Activated naive CD4-positive, alpha-beta T cell treated with anti-CD3 and anti-CD28 coated beads, Interleukin-2, amount 10 ng/mL, durations not matched to agents 7 days and 5 days (primary cell): ENCODE measurements at regions not wholly inside any gene's neighbourhood (a gene's known extent, or its start where the extent isn't known, plus 50 kb on each side); places are given as distances from the start of the nearest gene placed in this dataset.

Experiments used
- CTCF ChIA-PET: fragments of 350-600 bp; sonication (Branson Sonifier 250); formaldehyde crosslinking; loops from one replicate; lab custom pipeline; 2021; ENCODE audit warnings: antibody characterized with exemption; lab: Charles Lee
- DNase-seq: peaks from one replicate; pipeline ENCODE4 v3.0.0-alpha.2; 2020
- H3K27ac Mint-ChIP-seq: one replicate; pipeline ENCODE4 v1.8.0; 2021; ENCODE audit warnings: mild to moderate bottlenecking, moderate library complexity, mixed read lengths
- H3K27me3 Mint-ChIP-seq: one replicate; pipeline ENCODE4 v1.8.0; 2021; ENCODE audit warnings: mild to moderate bottlenecking, mixed read lengths
- H3K36me3 Mint-ChIP-seq: one replicate; pipeline ENCODE4 v1.8.0; 2021; ENCODE audit warnings: mixed read lengths
- H3K4me1 Mint-ChIP-seq: one replicate; pipeline ENCODE4 v1.8.0; 2021; ENCODE audit warnings: mixed read lengths
- H3K4me3 Mint-ChIP-seq: one replicate; pipeline ENCODE4 v1.8.0; 2021; ENCODE audit warnings: mild to moderate bottlenecking, moderate library complexity, mixed read lengths
- H3K9me3 Mint-ChIP-seq: one replicate; pipeline ENCODE4 v1.8.0; 2021; ENCODE audit warnings: mixed read lengths

DNA sequence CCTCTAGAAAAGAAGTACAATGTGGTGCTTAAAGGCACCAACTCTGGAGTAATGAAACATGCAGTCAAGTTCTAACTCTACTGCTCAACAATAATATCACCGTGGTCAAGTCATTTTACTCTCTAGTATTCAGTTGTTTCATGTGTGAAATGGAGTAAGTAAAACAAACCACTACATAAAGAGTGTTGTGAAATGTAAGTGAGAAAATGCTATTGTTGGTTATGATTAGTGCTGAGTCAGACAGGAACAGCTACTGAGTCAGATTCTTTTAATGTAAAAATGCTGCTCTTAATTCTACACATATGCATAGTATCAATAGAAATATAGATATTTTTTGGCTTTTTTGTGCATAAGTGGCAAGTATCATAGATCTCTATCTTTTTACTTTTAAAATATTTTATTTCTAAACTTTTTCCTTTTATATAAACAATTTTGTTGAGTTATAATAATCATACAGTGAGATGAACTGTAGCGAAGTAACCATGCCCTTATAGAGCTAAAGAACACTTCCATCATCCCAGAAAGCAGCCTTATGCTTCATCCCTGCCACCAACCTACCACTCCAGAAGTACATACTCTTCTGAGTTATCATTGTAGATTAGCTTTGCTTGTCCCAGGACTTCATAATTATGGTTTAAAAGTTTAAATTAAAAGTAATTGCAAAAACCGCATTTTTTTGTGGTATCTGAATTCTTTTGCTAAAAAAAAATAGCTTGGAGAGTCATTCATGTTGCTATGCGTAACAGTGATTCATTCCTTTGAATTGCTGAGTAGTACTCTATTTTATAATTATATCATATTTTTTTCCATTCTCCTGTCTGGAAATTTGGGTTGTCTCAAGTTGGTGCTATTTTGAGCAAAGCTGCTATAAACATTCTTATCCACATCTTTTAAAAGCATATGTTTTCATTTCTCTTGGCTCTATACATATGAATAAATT, 548.2 kb upstream of the CLINT1 start:
- peaks cover 8% of the 10 kb centered on the region for H3K9me3 Mint-ChIP-seq
- H3K27ac Mint-ChIP-seq, result no peak overlapping the region
- no peaks in the 10 kb centered on the region for H3K27me3 Mint-ChIP-seq
- H3K36me3 Mint-ChIP-seq, result no peaks in the 10 kb centered on the region
- DNase-seq, result no peak
- H3K4me1 Mint-ChIP-seq, result no peaks in the 10 kb centered on the region
- no peak overlapping the region for H3K4me3 Mint-ChIP-seq
- CTCF ChIA-PET, result interaction anchor here (0.5 kb wide), 1 partner anchor 41 kb away, joined by 3 read pairs; no protein-coding TSS in a partner anchor

- Mint-ChIP-seq H3K9me3 (peaks cover 3% of the 10 kb centered on the region), H3K36me3 (no peaks in the 10 kb centered on the region), H3K27me3 (no peaks in the 10 kb centered on the region), H3K27ac (no peak overlapping the region), H3K4me1 (no peaks in the 10 kb centered on the region), H3K4me3 (no peak overlapping the region)
- CTCF ChIA-PET, result no interaction called here
- DNase-seq, result no peak
Measured at GRCh38 chr5:158398360-158399201, 539.6 kb upstream of the CLINT1 start.

GRCh38 chr5:158397278-158397677, 538.3 kb upstream of the CLINT1 start:
- Mint-ChIP-seq H3K9me3 (no peaks in the 10 kb centered on the region), H3K4me1 (no peaks in the 10 kb centered on the region), H3K36me3 (no peaks in the 10 kb centered on the region), H3K4me3 (no peak overlapping the region), H3K27me3 (no peaks in the 10 kb centered on the region), H3K27ac (no peak overlapping the region)
- CTCF ChIA-PET, result no interaction called here
- no peak for DNase-seq

GRCh38 chr5:158394102-158394501, 535.2 kb upstream of the CLINT1 start:
- H3K36me3 Mint-ChIP-seq, result no peaks in the 10 kb centered on the region
- CTCF ChIA-PET, result no interaction called here
- no peak for DNase-seq
- no peak overlapping the region for H3K4me3 Mint-ChIP-seq
- no peaks in the 10 kb centered on the region for H3K27me3 Mint-ChIP-seq
- H3K9me3 Mint-ChIP-seq, result no peaks in the 10 kb centered on the region
- no peak overlapping the region for H3K27ac Mint-ChIP-seq
- H3K4me1 Mint-ChIP-seq, result no peaks in the 10 kb centered on the region

GRCh38 chr5:158393457-158393856, 534.5 kb upstream of the CLINT1 start:
- Mint-ChIP-seq H3K27me3 (no peaks in the 10 kb centered on the region), H3K27ac (no peak overlapping the region), H3K36me3 (no peaks in the 10 kb centered on the region), H3K4me3 (no peak overlapping the region), H3K4me1 (no peaks in the 10 kb centered on the region), H3K9me3 (no peaks in the 10 kb centered on the region)
- CTCF ChIA-PET, result no interaction called here
- DNase-seq, result no peak

- Mint-ChIP-seq H3K9me3 (no peaks in the 10 kb centered on the region), H3K27ac (no peak overlapping the region), H3K27me3 (no peaks in the 10 kb centered on the region), H3K36me3 (no peaks in the 10 kb centered on the region), H3K4me3 (no peak overlapping the region), H3K4me1 (no peaks in the 10 kb centered on the region)
- DNase-seq, result no peak
- CTCF ChIA-PET, result no interaction called here
Measured at GRCh38 chr5:158392753-158393152, 533.8 kb upstream of the CLINT1 start.

DNA sequence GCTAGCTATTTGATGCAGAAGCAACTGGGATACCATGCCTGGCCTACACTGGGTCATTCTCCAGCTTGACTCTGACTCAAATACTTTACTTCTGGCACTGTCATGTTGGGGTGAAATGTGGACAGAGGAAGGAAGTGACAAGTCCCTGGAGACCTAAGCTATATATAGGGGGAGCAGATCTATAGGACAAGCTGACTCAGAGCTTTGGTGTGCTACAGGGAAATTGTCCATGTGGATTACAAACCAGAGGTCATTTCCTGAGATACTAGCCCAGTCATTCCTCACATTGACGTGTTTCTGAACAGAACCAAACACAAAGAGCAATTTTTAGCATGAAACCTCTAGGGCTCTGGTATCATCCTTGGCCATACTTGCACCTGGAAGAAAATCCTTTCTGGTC, 531.6 kb upstream of the CLINT1 start:
- Mint-ChIP-seq H3K4me1 (no peaks in the 10 kb centered on the region), H3K27ac (no peak overlapping the region), H3K36me3 (no peaks in the 10 kb centered on the region), H3K9me3 (peaks cover 5% of the 10 kb centered on the region), H3K27me3 (no peaks in the 10 kb centered on the region), H3K4me3 (no peak overlapping the region)
- CTCF ChIA-PET, result no interaction called here
- DNase-seq, result no peak

- Mint-ChIP-seq H3K4me3 (no peak overlapping the region), H3K9me3 (peaks cover 12% of the 10 kb centered on the region), H3K27me3 (no peaks in the 10 kb centered on the region), H3K27ac (no peak overlapping the region), H3K36me3 (no peaks in the 10 kb centered on the region), H3K4me1 (no peaks in the 10 kb centered on the region)
- CTCF ChIA-PET, result no interaction called here
- DNase-seq, result no peak
Measured at GRCh38 chr5:158389786-158390185, 530.8 kb upstream of the CLINT1 start.

GRCh38 chr5:158388021-158388420, 529.1 kb upstream of the CLINT1 start:
- CTCF ChIA-PET, result no interaction called here
- H3K4me3 Mint-ChIP-seq, result no peak overlapping the region

DNA sequence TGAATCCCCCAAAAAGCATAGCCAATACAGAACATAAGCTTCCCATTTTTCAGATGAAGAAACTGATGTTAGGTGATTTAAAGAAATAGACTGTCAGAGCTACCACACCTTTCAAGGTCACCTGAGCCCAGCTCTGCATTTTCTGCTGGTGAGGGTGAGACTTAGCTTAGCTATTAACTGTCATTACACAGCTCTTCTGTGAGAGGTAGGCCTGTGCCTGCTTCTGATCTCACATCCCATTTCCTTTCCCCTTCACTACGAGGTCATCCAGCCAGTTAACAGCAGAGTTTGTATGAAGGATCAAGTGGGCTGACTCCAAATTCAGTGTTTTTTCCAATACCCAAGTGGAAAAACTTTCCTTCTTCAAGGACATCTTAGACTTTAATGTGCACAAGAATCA, 528.6 kb upstream of the CLINT1 start:
- Mint-ChIP-seq H3K4me1 (no peaks in the 10 kb centered on the region), H3K27me3 (no peaks in the 10 kb centered on the region), H3K27ac (no peak overlapping the region), H3K36me3 (no peaks in the 10 kb centered on the region), H3K4me3 (no peak overlapping the region), H3K9me3 (peaks cover 15% of the 10 kb centered on the region)
- no peak for DNase-seq
- CTCF ChIA-PET, result no interaction called here

More at GRCh38 chr5:158388021-158388420, 529.1 kb upstream of the CLINT1 start:
- Mint-ChIP-seq H3K36me3 (no peaks in the 10 kb centered on the region), H3K27ac (no peak overlapping the region), H3K9me3 (peaks cover 15% of the 10 kb centered on the region), H3K4me1 (no peaks in the 10 kb centered on the region), H3K27me3 (no peaks in the 10 kb centered on the region)
- no peak for DNase-seq

GRCh38 chr5:158385982-158386381, 527.0 kb upstream of the CLINT1 start:
- Mint-ChIP-seq H3K9me3 (peaks cover 15% of the 10 kb centered on the region), H3K4me3 (no peak overlapping the region), H3K27me3 (no peaks in the 10 kb centered on the region), H3K27ac (no peak overlapping the region), H3K36me3 (no peaks in the 10 kb centered on the region), H3K4me1 (no peaks in the 10 kb centered on the region)
- no peak for DNase-seq
- CTCF ChIA-PET, result no interaction called here

DNA sequence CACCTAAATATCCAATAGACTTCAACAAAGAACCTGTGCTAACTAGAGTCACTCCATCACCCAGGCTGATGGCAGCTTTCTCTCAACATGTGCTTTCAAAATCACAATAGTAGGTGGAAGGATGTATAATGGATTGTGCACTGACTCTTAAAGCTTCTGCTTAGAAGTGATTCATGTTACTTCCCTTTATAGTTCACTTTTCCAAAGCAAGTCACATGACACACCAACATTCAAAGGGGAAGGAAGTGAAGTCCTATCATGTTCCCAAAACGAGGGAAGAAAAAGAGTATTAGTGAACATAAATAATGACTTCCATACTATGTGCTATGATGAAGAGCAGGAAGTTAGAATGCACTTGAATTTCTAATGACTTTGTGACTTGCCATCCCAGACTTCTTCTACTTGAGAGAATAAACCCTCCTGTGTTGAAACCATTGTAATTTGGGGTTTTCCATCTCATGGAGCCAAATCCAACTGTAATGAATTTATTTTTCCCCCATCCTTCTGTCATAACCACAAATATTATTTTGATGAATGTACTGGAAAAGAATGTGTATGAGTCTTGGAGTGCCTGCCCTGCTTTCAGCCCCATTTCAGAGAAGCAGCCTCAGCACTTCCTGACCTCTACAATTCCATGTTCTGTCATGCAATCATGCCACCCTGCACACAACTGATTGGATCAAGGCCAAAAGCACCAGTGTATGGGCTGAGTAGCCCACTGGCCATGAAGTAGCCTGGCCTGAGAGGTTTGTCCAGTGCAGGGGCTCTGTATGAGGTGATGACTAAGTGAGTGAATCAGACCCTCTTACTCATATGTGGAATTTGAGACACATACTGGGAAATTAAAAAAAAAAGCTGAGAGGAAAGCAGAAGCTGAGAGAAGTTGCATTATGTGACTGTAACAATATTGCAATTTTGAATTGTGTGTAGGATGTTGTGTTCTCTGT, 525.9 kb upstream of the CLINT1 start:
- CTCF ChIA-PET, result no interaction called here
- H3K27me3 Mint-ChIP-seq, result no peaks in the 10 kb centered on the region

GRCh38 chr5:158383486-158383885, 524.5 kb upstream of the CLINT1 start:
- Mint-ChIP-seq H3K9me3 (peaks cover 15% of the 10 kb centered on the region), H3K4me3 (no peak overlapping the region)

More for the DNA sequence above, 525.9 kb upstream of the CLINT1 start:
- DNase-seq, result no peak
- Mint-ChIP-seq H3K9me3 (peaks cover 15% of the 10 kb centered on the region), H3K4me3 (no peak overlapping the region), H3K4me1 (no peaks in the 10 kb centered on the region), H3K36me3 (no peaks in the 10 kb centered on the region), H3K27ac (no peak overlapping the region)

DNA sequence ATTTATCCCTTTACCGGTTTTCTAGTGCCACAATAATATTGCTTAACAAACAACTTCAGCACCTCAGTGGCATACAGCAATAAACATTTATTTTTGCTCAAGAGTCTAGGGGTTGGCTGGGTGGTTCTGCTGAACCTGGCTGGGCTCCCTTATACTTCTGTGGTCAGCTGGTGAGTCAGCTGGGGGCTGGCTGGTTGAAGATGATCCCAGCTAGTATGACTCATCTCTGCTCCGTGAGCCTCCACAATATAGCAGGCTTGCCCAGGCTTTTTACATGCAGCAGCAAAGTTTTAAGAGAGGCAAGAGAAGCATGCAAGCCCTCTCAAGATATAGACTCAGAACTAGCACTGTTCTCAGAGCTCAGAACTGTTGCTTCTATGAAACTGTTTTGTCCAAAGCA, 523.5 kb upstream of the CLINT1 start:
- H3K9me3 Mint-ChIP-seq, result peaks cover 17% of the 10 kb centered on the region
- CTCF ChIA-PET, result no interaction called here
- H3K27ac Mint-ChIP-seq, result no peak overlapping the region
- H3K36me3 Mint-ChIP-seq, result no peaks in the 10 kb centered on the region
- H3K27me3 Mint-ChIP-seq, result no peaks in the 10 kb centered on the region
- no peak for DNase-seq
- no peak overlapping the region for H3K4me3 Mint-ChIP-seq
- H3K4me1 Mint-ChIP-seq, result no peaks in the 10 kb centered on the region

More at GRCh38 chr5:158383486-158383885, 524.5 kb upstream of the CLINT1 start:
- Mint-ChIP-seq H3K4me1 (no peaks in the 10 kb centered on the region), H3K27me3 (no peaks in the 10 kb centered on the region), H3K27ac (no peak overlapping the region), H3K36me3 (no peaks in the 10 kb centered on the region)
- CTCF ChIA-PET, result no interaction called here
- no peak for DNase-seq
